GM19025 (cell line): ENCODE measurements at regions not wholly inside any gene's neighbourhood (a gene's known extent, or its start where the extent isn't known, plus 50 kb on each side); places are given as distances from the start of the nearest gene placed in this dataset.

Experiments
- ATAC-seq: cut with Tn5 transposase; IDR thresholded peaks from one replicate; pipeline ENCODE4 v1.9.1; 2021; ENCODE audit warnings: mild to moderate bottlenecking, low read depth, moderate library complexity; ENCODE audit not compliant: unreplicated experiment

DNA sequence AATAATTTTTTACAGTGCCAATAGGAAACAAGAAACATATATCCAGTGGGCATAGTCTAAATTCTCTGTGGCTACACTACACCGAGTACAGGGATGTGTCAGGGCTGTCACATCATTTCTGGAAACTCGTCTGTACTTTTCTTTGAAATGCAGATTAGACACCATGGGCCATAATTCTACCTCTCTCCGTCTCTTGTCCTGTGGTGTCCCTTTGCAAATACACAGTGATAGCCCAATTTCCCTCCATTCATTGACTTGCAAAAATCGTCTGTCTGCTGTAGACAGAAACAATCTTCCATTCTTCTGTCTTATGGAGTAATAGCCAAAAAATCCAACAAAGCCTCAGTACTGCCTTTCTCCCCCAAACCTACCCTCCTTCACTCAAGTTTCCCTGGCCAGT lies 487.1 kb upstream of the ANO3 start:
- no peak for ATAC-seq

- no peak for ATAC-seq
Measured at GRCh38 chr11:25855916-25856315, 476.0 kb upstream of the ANO3 start.

DNA sequence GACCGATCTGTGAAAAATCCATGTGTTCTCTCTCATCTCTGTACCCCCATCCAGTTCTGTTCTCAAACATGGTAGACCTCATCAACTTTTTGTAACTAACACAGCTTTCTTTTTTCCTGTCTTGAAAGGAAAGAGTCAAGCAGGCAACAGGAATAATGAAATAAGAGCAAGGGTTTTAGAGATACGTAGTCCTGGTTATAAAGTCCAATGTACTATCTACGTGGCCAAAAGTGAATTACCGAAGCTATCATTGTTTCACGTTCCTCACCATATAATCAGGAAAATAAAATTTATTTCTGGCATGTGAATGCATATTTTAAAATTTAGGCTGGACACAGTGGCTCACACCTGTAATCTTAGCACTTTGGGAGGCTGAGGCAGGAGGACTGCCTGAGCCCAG lies 472.2 kb upstream of the ANO3 start:
- ATAC-seq: no peak

DNA sequence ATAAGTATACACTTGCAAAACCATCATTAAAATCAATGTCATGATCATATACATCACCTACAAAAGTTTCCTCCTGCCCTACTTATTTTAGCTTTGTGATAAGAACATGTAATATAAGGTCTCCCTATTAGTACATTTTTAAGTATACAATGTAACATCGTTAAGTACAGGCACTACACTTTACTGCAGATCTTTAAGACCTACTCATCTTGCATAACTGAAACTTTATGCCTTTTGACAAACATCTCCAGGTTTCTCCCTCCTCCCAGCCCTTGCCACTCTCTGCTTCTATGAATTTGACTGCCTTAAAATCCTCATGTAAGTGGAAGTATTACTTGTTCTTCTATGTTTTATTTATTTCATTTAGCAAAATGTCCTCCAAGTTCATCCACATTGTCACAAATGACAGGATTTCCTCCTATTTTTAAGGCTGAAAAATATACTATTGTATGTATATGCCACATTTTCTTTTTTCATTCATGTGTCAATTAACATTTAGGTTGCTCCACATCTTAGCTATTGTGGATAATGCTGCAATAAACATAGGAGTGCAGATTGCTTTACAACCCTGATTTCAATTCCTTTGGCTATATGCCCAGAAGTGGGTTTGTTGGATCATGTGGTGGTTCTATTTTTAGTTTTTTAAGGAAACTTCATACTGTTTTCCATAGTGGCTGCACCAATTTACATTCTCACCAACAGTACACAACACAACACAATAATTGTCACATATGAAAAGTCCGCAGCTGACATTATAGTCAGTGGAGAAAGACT lies 471.1 kb upstream of the ANO3 start:
- no peak for ATAC-seq

DNA sequence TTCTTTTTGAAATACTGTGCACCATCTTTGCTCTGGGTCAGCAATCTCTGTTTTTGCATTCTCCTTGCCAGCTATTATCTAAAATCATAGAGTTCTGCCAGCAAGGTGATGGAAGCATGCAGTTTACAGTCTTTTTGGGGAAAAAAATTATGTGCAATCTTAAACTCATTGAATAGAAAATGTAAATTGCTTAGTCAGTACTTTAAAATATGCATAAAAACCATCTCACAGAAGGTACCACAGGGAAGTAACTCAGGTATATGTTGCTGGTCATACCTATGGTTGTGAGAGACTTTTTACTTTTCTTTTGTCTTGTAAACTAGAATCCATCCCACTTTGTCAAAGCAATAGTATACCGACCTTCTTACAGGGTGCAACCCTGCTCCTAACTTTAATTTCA lies 469.8 kb upstream of the ANO3 start:
- no peak for ATAC-seq

DNA sequence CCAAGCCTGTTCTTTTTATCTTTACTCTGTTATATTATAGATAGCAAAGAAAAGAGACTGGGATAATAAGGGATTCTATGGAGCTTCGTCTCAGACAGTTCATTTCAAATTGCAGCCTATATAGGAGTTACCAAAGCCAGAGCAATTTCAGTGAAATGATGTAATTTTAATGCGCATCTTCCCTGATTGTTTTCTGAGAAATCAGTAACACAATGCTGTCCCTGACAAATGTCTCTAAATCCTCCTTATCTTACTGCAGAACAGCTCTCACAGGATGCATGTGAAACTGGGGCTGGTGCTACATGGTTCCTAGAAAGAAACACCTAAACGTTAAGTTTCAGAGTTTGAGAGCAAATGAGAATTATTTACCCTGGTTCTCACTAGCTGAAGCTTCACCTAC lies 467.9 kb upstream of the ANO3 start:
- no peak for ATAC-seq

GRCh38 chr11:25876456-25876965 lies 455.4 kb upstream of the ANO3 start:
- ATAC-seq: no peak

DNA sequence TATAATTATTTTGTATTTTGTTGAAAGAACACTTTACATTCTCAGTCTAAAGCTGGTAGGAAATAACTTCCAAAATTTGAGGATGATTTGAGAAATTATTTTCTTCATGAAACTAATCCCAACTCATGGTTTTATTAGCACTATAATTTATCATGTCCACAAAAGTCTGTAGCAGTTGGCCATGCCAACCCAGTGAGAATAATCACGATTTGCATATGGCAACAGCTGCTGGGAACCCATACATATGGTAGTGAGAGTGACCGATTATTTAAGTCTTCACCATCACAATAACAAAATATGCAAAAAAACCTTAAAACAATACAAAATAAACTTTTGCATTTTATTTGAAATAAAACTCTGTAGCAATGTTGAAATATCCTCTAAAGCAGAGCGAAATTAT lies 445.9 kb upstream of the ANO3 start:
- no peak for ATAC-seq

GRCh38 chr11:25890626-25891260 lies 441.2 kb upstream of the ANO3 start:
- ATAC-seq: no peak

DNA sequence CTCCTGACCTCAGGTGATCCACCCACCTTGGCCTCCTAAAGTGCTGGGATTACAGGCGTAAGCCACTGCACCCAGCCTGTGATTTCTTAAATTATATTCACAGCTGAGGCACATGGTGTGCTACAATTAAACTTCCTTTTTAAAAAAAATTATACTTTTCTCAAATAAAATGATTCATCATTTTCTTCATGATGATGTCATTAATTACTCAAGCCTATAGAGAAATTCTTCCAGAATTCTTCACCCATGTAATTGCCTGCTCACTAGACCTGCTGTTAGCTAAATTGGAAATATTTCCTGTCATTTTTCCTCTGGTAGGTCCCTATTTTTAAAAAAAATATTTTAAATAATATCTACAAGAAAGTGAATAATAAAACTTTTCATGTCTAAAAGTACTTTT lies 440.0 kb upstream of the ANO3 start:
- ATAC-seq: no peak

DNA sequence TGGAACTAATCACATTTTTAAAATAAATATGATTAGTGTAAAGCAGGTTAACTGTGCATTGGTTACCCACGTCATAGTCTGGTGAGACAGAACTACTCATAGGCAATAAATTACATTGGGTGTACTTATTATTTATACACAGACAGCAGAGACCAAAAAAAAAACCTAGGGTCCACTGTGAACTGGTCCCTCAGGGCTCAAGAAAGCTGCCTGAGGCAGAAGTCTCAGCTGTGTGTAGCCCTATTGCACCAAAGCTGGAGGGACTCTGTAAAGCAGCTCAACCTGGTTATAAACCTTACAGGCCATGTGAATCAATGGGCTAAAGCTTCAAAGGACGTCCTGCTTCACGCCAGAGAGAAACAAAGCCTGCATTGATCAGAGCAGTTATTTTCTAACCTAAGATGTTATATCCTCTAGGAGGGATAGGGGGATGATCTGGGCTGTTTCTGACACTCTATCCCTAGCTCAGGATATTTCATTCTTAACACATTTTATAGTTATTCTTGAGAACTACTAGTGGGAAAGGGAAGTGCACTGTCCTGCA lies 432.2 kb upstream of the ANO3 start:
- no peak for ATAC-seq

GRCh38 chr11:25900814-25901213 lies 431.1 kb upstream of the ANO3 start:
- no peak for ATAC-seq

DNA sequence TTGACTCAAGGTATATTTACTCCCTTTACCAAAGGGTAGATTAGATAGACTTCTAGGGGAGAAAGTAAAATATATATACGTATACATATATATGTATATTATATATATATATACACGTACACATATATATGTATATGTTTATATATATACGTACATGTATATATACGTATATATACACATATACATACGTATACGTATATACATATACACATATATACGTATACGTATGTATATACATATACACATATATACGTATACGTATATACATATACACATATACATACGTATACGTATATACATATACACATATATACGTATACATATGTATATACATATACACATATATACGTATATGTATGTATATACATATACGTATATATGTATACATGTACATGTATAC lies 430.5 kb upstream of the ANO3 start:
- ATAC-seq: no peak

DNA sequence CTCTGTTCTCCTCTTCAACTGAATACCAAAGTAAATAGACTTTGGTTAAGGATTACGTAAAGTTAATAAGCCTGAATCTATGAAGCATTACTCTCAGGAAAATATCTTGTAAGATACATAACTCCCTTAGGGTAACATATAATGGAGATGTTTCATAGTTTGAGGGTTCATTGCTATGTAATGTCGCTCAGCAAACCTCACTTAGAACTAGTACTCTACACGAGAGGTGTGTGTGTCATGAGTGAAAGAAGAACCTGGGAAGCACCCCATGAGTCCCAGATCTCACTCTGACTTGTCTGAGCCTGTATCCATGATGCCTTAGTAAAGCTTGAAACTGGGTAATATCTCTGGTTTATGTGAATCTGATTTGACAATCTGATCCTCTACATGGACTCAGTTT lies 429.5 kb upstream of the ANO3 start:
- no peak for ATAC-seq

DNA sequence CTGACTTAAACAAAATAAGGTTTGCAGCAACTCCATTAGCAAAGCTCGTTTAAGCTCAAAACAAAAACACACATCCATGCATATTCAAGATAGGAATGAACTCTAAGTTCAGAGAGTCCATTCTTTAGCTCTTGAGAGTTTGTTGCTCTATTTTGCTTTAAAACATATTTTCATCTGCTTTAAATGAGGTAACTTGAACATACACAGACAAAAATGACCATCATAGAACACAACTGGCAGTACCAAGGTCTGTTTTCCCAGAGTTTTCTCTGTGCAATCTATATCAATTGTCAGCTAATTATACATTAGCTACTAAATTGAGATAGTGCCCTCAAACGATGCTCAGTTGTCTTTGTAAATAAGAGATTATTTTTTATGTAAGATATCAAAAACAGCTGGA lies 423.2 kb upstream of the ANO3 start:
- ATAC-seq: no peak

GRCh38 chr11:25910086-25910485 lies 421.8 kb upstream of the ANO3 start:
- ATAC-seq: no peak

- ATAC-seq: no peak
Measured at GRCh38 chr11:25920356-25920755, 411.6 kb upstream of the ANO3 start.

DNA sequence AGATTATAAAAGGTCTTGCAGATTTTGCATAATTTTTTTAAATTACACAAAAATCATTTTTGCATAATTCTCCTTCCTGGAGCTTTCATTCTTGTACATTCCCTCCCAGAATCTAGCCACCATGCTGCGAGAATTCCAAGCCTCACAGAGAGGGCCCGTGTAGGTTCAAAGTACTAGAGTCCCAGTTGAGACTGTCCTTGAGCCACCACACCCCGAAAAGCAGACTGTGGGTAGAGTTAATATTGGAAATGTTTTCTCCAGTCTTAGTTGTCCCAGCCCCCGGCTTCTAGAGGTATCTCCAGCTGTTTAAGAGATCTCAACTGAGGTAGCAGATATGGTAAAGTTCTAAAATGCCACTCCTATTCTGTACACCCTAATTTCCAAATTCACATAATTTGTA lies 407.3 kb upstream of the ANO3 start:
- ATAC-seq: no peak

GRCh38 chr11:25925359-25925758 lies 406.6 kb upstream of the ANO3 start:
- no peak for ATAC-seq

- ATAC-seq: no peak
Measured at GRCh38 chr11:25927411-25927953, 404.4 kb upstream of the ANO3 start.

GRCh38 chr11:25928076-25928475 lies 403.9 kb upstream of the ANO3 start:
- no peak for ATAC-seq

DNA sequence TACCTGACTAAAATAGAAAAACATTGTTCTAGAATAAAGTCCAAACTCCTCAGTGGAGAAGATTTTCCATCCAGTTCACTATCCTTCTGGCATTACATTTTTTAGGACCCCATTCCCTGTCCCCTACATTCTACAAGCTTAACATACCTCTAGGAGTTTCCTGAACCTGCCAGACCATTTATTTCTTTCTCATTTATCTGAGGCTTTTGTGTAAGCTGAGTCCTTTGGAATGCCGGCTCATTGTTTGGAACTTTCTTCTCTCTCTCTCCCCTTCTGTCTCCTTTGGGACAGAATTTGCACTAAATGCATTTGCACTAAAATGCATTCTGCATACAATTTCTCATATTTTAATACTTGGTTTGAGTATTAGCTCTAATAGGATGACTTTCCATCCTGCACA lies 393.0 kb upstream of the ANO3 start:
- ATAC-seq: no peak
